HEK293 (cell line): ENCODE measurements at regions not wholly inside any gene's neighbourhood (a gene's known extent, or its start where the extent isn't known, plus 50 kb on each side); places are given as distances from the start of the nearest gene placed in this dataset.

Experiments used
- CTCF ChIA-PET: fragments of 350-600 bp; formaldehyde crosslinking; extraction: SDS; loops from one replicate; lab custom pipeline; 2021; ENCODE audit warnings: antibody characterized with exemption; lab: Yijun Ruan, JAX
- POLR2A ChIA-PET: fragments of 300-600 bp; formaldehyde crosslinking; extraction: SDS; loops from one replicate; lab custom pipeline; 2020; ENCODE audit warnings: antibody characterized with exemption, inconsistent platforms; lab: Yijun Ruan, JAX
- H3K27ac ChIP-seq: fragments of 200-500 bp; sonication (Bioruptor generic); 2 replicates; pipeline ENCODE4 v1.5.1; 2014; ENCODE audit warnings: low read depth, low read length, control low read depth, inconsistent platforms; ENCODE audit errors: extremely low read depth
- H3K36me3 ChIP-seq, 2 experiments: fragments of 200-500 bp in 1 of 2; sonication (Bioruptor generic) in 1 of 2; 1 replicate in 1 of 2; 2 replicates in 1 of 2; pipeline ENCODE4 v1.5.1; 2014 to 2017; ENCODE audit warnings: inconsistent platforms in 2 of 2, low read length in 2 of 2; ENCODE audit not compliant: control insufficient read depth in 2 of 2, insufficient read depth in 1 of 2
- H3K4me1 ChIP-seq: fragments of 200-500 bp; sonication (Bioruptor generic); 2 replicates; pipeline ENCODE4 v1.5.1; 2014; ENCODE audit warnings: mild to moderate bottlenecking, low read length, inconsistent platforms; ENCODE audit not compliant: control insufficient read depth, insufficient read depth
- H3K4me3 ChIP-seq: 2 replicates; pipeline ENCODE4 v1.5.1; 2011; ENCODE audit warnings: low read depth, mild to moderate bottlenecking, control low read depth, low read length, moderate library complexity
- H3K9me3 ChIP-seq: fragments of 200-500 bp; sonication (Bioruptor generic); 2 replicates; pipeline ENCODE4 v1.5.1; 2014; ENCODE audit warnings: low read depth, low read length, inconsistent platforms; ENCODE audit not compliant: control insufficient read depth, insufficient read depth
- CTCF ChIP-seq: fragments of 450-650 bp; formaldehyde crosslinking; IDR thresholded peaks from 2 replicates; pipeline ENCODE4 v1.5.1; 2016; ENCODE audit warnings: missing biosample characterization, missing genetic modification characterization
- HOXA7 ChIP-seq: sonication (generic); formaldehyde crosslinking; IDR thresholded peaks from 2 replicates; pipeline ENCODE4 v1.8.1; 2022; ENCODE audit warnings: missing genetic modification reagents, borderline replicate concordance
- KLF16 ChIP-seq: fragments of 450-650 bp; formaldehyde crosslinking; IDR thresholded peaks from 2 replicates; pipeline ENCODE4 v1.5.1; 2017; ENCODE audit warnings: missing biosample characterization, missing genetic modification characterization
- KLF8 ChIP-seq: fragments of 450-650 bp; formaldehyde crosslinking; IDR thresholded peaks from 2 replicates; pipeline ENCODE4 v1.5.1; 2016; ENCODE audit warnings: missing biosample characterization, missing genetic modification characterization
- PRDM1 ChIP-seq: fragments of 450-650 bp; formaldehyde crosslinking; IDR thresholded peaks from 2 replicates; pipeline ENCODE4; 2016; ENCODE audit warnings: missing biosample characterization, missing genetic modification characterization
- SALL2 ChIP-seq: fragments of 450-650 bp; formaldehyde crosslinking; IDR thresholded peaks from 2 replicates; pipeline ENCODE4 v1.5.0; 2017; ENCODE audit warnings: missing biosample characterization, mild to moderate bottlenecking, missing genetic modification characterization, borderline replicate concordance
- SP2 ChIP-seq: fragments of 450-650 bp; formaldehyde crosslinking; IDR thresholded peaks from 2 replicates; pipeline ENCODE4 v1.5.1; 2016; ENCODE audit warnings: missing biosample characterization, missing genetic modification characterization
- ZBTB7A ChIP-seq: fragments of 450-650 bp; formaldehyde crosslinking; IDR thresholded peaks from 2 replicates; pipeline ENCODE4 v1.5.1; 2016; ENCODE audit warnings: low read depth, missing biosample characterization, missing genetic modification characterization
- ZFP3 ChIP-seq: fragments of 450-650 bp; formaldehyde crosslinking; IDR thresholded peaks from 2 replicates; pipeline ENCODE4 v1.5.1; 2016; ENCODE audit warnings: low read depth, missing biosample characterization, missing genetic modification characterization
- ZFP41 ChIP-seq: fragments of 450-650 bp; formaldehyde crosslinking; IDR thresholded peaks from 2 replicates; pipeline ENCODE4 v1.5.1; 2016; ENCODE audit warnings: missing biosample characterization, missing genetic modification characterization, borderline replicate concordance
- ZFP69B ChIP-seq: fragments of 450-650 bp; formaldehyde crosslinking; IDR thresholded peaks from 2 replicates; pipeline ENCODE4 v1.5.1; 2016; ENCODE audit warnings: missing biosample characterization, missing genetic modification characterization
- ZNF132 ChIP-seq: fragments of 450-650 bp; formaldehyde crosslinking; IDR thresholded peaks from 2 replicates; pipeline ENCODE4 v1.5.1; 2017; ENCODE audit warnings: missing biosample characterization, missing genetic modification characterization, borderline replicate concordance
- ZNF148 ChIP-seq: fragments of 450-650 bp; formaldehyde crosslinking; IDR thresholded peaks from 2 replicates; pipeline ENCODE4 v1.5.0; 2017; ENCODE audit warnings: missing biosample characterization, missing genetic modification characterization, borderline replicate concordance
- ZNF280C ChIP-seq: fragments of 450-650 bp; formaldehyde crosslinking; IDR thresholded peaks from 2 replicates; pipeline ENCODE4 v1.5.1; 2016; ENCODE audit warnings: missing biosample characterization, missing genetic modification characterization
- ZNF302 ChIP-seq: fragments of 450-650 bp; formaldehyde crosslinking; IDR thresholded peaks from 2 replicates; pipeline ENCODE4 v1.5.1; 2016; ENCODE audit warnings: missing biosample characterization, missing genetic modification characterization, low read depth
- ZNF398 ChIP-seq: fragments of 450-650 bp; formaldehyde crosslinking; IDR thresholded peaks from 2 replicates; pipeline ENCODE4 v1.5.1; 2017; ENCODE audit warnings: missing biosample characterization, missing genetic modification characterization
- ZNF423 ChIP-seq: fragments of 450-650 bp; formaldehyde crosslinking; IDR thresholded peaks from 2 replicates; pipeline ENCODE4 v1.5.1; 2016; ENCODE audit warnings: missing biosample characterization, missing genetic modification characterization
- ZNF433 ChIP-seq: fragments of 450-650 bp; formaldehyde crosslinking; IDR thresholded peaks from 2 replicates; pipeline ENCODE4 v1.5.1; 2016; ENCODE audit warnings: missing biosample characterization, missing genetic modification characterization, low read depth
- ZNF488 ChIP-seq: fragments of 450-650 bp; formaldehyde crosslinking; IDR thresholded peaks from 2 replicates; pipeline ENCODE4 v1.5.1; 2016; ENCODE audit warnings: missing biosample characterization, missing genetic modification characterization
- ZNF521 ChIP-seq: fragments of 450-650 bp; formaldehyde crosslinking; IDR thresholded peaks from 2 replicates; pipeline ENCODE4 v1.5.1; 2017; ENCODE audit warnings: missing biosample characterization, mild to moderate bottlenecking, missing genetic modification characterization
- ZNF548 ChIP-seq: fragments of 450-650 bp; formaldehyde crosslinking; IDR thresholded peaks from 2 replicates; pipeline ENCODE4 v1.5.1; 2016; ENCODE audit warnings: missing biosample characterization, missing genetic modification characterization
- ZNF585B ChIP-seq: fragments of 450-650 bp; formaldehyde crosslinking; IDR thresholded peaks from 2 replicates; pipeline ENCODE4 v1.5.1; 2016; ENCODE audit warnings: missing biosample characterization, missing genetic modification characterization
- ZNF596 ChIP-seq: fragments of 450-650 bp; IDR thresholded peaks from 2 replicates; pipeline ENCODE4 v1.5.0; 2018; ENCODE audit warnings: missing biosample characterization, mild to moderate bottlenecking, missing genetic modification characterization, moderate library complexity
- ZNF654 ChIP-seq: fragments of 450-650 bp; formaldehyde crosslinking; IDR thresholded peaks from 2 replicates; pipeline ENCODE4 v1.5.1; 2016; ENCODE audit warnings: low read depth, missing biosample characterization, missing genetic modification characterization
- ZNF692 ChIP-seq: fragments of 450-650 bp; formaldehyde crosslinking; IDR thresholded peaks from 2 replicates; pipeline ENCODE4 v1.5.1; 2016; ENCODE audit warnings: missing biosample characterization, missing genetic modification characterization
- ZSCAN30 ChIP-seq: fragments of 450-650 bp; IDR thresholded peaks from 2 replicates; pipeline ENCODE4 v1.5.1; 2018; ENCODE audit warnings: missing biosample characterization, mild to moderate bottlenecking, missing genetic modification characterization, moderate library complexity

GRCh38 chr4:110735686-110736085, 112.8 kb upstream of the PITX2 start:
- no peak for TF ChIP-seq ZNF654 (tag by site-specific recombination)
- no peak for TF ChIP-seq ZNF148 (tag by site-specific recombination)
- TF ChIP-seq ZFP41 (tag by site-specific recombination), result no peak
- no peak for TF ChIP-seq ZBTB7A (tag by site-specific recombination)
- no peak for TF ChIP-seq KLF8
- no peak for TF ChIP-seq KLF16 (tag by site-specific recombination)
- no peak for TF ChIP-seq ZNF548 (tag by site-specific recombination)
- TF ChIP-seq CTCF (tag by site-specific recombination), result no peak
- TF ChIP-seq ZNF488 (tag by site-specific recombination), result no peak
- no peak for TF ChIP-seq ZSCAN30 (tag by site-specific recombination)
- no peak for TF ChIP-seq ZFP3 (tag by site-specific recombination)
- no peak for TF ChIP-seq ZNF596 (tag by site-specific recombination)
- no peak for TF ChIP-seq ZNF132 (tag by site-specific recombination)
- TF ChIP-seq ZFP69B (tag by site-specific recombination), result no peak
- TF ChIP-seq ZNF302 (tag by site-specific recombination), result no peak
- TF ChIP-seq ZNF585B (tag by site-specific recombination), result no peak
- no peak for TF ChIP-seq SALL2 (tag by site-specific recombination)
- TF ChIP-seq ZNF280C (tag by site-specific recombination), result no peak
- ChIA-PET POLR2A (interaction anchor here (0.6 kb wide), 1 partner anchor 472 kb away, joined by 3 read pairs; no protein-coding TSS in a partner anchor), CTCF (interaction anchor here (1.2 kb wide), 1 partner anchor 228 kb away, joined by 3 read pairs; no protein-coding TSS in a partner anchor)
- no peaks in the 10 kb centered on the region for H3K36me3 ChIP-seq
- no peak overlapping the region for H3K27ac ChIP-seq
- no peaks in the 10 kb centered on the region for H3K9me3 ChIP-seq
- H3K4me3 ChIP-seq, result no peak overlapping the region
- no peaks in the 10 kb centered on the region for H3K4me1 ChIP-seq

- CTCF ChIA-PET, result no interaction called here
- H3K36me3 ChIP-seq, result no peaks in the 10 kb centered on the region
- H3K4me3 ChIP-seq, result no peak overlapping the region
- no peak overlapping the region for H3K27ac ChIP-seq
- no peaks in the 10 kb centered on the region for H3K9me3 ChIP-seq
- no peaks in the 10 kb centered on the region for H3K4me1 ChIP-seq
- POLR2A ChIA-PET, result no interaction called here
- no peak for TF ChIP-seq ZNF692 (tag by site-specific recombination)
- TF ChIP-seq ZNF521 (tag by site-specific recombination), result no peak
- no peak for TF ChIP-seq ZNF433 (tag by site-specific recombination)
- no peak for TF ChIP-seq PRDM1 (tag by site-specific recombination)
- no peak for TF ChIP-seq SP2 (tag by site-specific recombination)
- no peak for TF ChIP-seq ZNF423
- no peak for TF ChIP-seq HOXA7 (CRISPR knock-in tag)
- TF ChIP-seq ZNF398 (tag by site-specific recombination), result no peak
These were observed 115.1 kb upstream of the PITX2 start for GRCh38 chr4:110737931-110738330.
